Lower lobe of right lung (tissue), 2 donors: ENCODE measurements at regions not wholly inside any gene's neighbourhood (a gene's known extent, or its start where the extent isn't known, plus 50 kb on each side); places are given as distances from the start of the nearest gene placed in this dataset.
"Not testable (repeated sequence)": the region's sequence is repeated elsewhere in the genome, so short reads cannot be mapped to it uniquely, and the experiment has no call there.

Experiments
- ATAC-seq, 2 donors: fragments of 200-7000 bp; cut with Tn5 transposase; one replicate each; pipeline ENCODE4 v1.9.1; 2020 to 2022; ENCODE audit warnings: mild to moderate bottlenecking in 2 of 2, moderate library complexity in 2 of 2
- DNase-seq: peaks from one replicate; pipeline ENCODE4 v3.0.0-alpha.2; 2020
- H3K27ac ChIP-seq: fragments of 200-600 bp; one replicate; pipeline ENCODE4 v1.8.0; 2022
- H3K27me3 ChIP-seq: fragments of 200-600 bp; one replicate; pipeline ENCODE4 v1.8.0; 2022; ENCODE audit warnings: low read depth
- H3K36me3 ChIP-seq: fragments of 200-600 bp; one replicate; pipeline ENCODE4 v1.8.0; 2022; ENCODE audit warnings: mild to moderate bottlenecking
- H3K4me1 ChIP-seq: fragments of 200-600 bp; one replicate; pipeline ENCODE4 v1.8.0; 2022
- H3K4me3 ChIP-seq: fragments of 200-600 bp; one replicate; pipeline ENCODE4 v1.8.0; 2022; ENCODE audit warnings: mild to moderate bottlenecking
- H3K9me3 ChIP-seq: fragments of 200-600 bp; one replicate; pipeline ENCODE4 v1.8.0; 2022
- intact Hi-C: fragments of 100-400 bp; cut with DNase I; formaldehyde crosslinking; loops from one replicate; pipeline ENCODE4 v1.11.0; 2022
- TF ChIP-seq, protein P1 (sequence below): fragments of 200-600 bp; IDR thresholded peaks from one replicate; pipeline ENCODE4 v1.8.0; 2022; ENCODE audit warnings: antibody characterized with exemption, mild to moderate bottlenecking
- donor health status: DM: no; HTN: yes; CAD: no; lungs with severe emphysema.

DNA sequence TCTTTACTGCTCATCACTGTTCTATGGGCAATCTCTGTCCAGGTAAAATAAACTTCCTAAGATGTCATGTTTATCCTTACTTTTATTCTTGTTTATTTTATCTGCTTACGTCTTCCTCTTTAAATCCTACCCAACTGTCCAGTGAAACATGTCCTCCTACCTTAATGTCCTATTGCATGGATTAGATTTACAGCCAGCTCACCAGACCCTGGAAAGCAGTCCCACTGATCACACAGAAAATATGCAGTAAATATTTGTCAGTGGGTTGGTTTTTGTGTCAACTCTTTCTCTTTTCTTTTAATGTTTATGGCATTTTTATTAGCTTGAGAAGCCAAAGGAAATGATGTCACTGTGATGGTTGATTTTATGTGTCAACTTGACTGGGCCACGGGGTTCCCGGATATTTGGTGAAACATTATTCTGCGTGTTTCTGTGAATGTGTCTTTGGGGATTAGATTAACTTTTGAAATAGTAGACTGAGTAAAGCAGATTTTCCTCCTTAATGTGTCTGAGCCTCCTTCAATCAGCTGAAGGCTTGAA is 258.3 kb downstream of the SRGAP2C start:
- no peaks in the 10 kb centered on the region for H3K27me3 ChIP-seq
- intact Hi-C loops = no loop called here
- TF ChIP-seq, protein P1, sequence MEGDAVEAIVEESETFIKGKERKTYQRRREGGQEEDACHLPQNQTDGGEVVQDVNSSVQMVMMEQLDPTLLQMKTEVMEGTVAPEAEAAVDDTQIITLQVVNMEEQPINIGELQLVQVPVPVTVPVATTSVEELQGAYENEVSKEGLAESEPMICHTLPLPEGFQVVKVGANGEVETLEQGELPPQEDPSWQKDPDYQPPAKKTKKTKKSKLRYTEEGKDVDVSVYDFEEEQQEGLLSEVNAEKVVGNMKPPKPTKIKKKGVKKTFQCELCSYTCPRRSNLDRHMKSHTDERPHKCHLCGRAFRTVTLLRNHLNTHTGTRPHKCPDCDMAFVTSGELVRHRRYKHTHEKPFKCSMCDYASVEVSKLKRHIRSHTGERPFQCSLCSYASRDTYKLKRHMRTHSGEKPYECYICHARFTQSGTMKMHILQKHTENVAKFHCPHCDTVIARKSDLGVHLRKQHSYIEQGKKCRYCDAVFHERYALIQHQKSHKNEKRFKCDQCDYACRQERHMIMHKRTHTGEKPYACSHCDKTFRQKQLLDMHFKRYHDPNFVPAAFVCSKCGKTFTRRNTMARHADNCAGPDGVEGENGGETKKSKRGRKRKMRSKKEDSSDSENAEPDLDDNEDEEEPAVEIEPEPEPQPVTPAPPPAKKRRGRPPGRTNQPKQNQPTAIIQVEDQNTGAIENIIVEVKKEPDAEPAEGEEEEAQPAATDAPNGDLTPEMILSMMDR = no peak
- ATAC-seq (no peak), DNase-seq (no peak)
- H3K9me3 ChIP-seq = no peaks in the 10 kb centered on the region
- no peak overlapping the region for H3K4me3 ChIP-seq
- H3K36me3 ChIP-seq = no peaks in the 10 kb centered on the region
- H3K4me1 ChIP-seq = no peaks in the 10 kb centered on the region
- H3K27ac ChIP-seq = no peak overlapping the region

DNA sequence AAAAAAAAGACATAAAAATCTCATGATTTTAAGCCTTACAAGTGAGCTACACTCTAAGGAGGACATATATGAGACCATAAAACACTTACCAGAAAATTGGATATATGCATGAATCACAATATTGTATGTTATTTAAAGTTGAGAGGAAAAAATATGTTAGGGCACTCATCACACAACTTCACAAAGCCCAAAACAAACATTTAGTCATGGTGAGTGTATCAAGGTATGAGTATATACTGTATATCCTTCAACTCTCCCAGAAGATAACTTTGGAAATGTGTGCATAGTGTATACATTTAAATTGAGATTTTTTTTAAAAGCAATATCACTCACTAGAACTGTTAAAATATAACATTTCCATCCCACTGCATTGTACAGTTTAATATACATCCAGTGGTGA is 259.3 kb downstream of the SRGAP2C start:
- H3K27me3 ChIP-seq = no peaks in the 10 kb centered on the region
- H3K9me3 ChIP-seq = no peaks in the 10 kb centered on the region
- H3K4me1 ChIP-seq = no peaks in the 10 kb centered on the region
- DNase-seq (no peak), ATAC-seq (no peak)
- intact Hi-C loops = no loop called here
- no peak overlapping the region for H3K27ac ChIP-seq
- H3K36me3 ChIP-seq = no peaks in the 10 kb centered on the region
- TF ChIP-seq, protein P1 = no peak
- H3K4me3 ChIP-seq = no peak overlapping the region

DNA sequence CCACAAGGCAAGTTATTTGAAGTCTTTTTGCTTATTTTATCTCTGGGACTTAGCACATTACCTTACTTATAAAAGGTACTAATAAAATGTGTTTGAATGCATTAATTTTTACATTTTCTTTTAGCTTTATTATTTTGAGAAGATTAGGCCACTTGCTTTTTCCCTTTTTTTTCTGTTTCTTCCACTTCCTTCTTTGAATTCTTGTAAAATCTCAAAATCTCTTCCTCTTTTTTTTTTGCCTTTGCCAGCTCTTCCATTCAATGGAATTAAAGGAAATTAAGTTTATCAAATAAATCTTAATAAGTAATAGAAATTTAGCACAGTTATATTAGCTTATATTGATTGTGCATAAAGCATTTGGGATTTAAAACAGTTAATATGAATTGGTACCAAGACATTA is 260.9 kb downstream of the SRGAP2C start:
- H3K9me3 ChIP-seq = no peaks in the 10 kb centered on the region
- H3K4me1 ChIP-seq = no peaks in the 10 kb centered on the region
- H3K36me3 ChIP-seq = no peaks in the 10 kb centered on the region
- H3K27ac ChIP-seq = no peak overlapping the region
- intact Hi-C loops = no loop called here
- TF ChIP-seq, protein P1 = no peak
- no peak for DNase-seq
- no peak overlapping the region for H3K4me3 ChIP-seq
- no peaks in the 10 kb centered on the region for H3K27me3 ChIP-seq
- no peak for ATAC-seq

DNA sequence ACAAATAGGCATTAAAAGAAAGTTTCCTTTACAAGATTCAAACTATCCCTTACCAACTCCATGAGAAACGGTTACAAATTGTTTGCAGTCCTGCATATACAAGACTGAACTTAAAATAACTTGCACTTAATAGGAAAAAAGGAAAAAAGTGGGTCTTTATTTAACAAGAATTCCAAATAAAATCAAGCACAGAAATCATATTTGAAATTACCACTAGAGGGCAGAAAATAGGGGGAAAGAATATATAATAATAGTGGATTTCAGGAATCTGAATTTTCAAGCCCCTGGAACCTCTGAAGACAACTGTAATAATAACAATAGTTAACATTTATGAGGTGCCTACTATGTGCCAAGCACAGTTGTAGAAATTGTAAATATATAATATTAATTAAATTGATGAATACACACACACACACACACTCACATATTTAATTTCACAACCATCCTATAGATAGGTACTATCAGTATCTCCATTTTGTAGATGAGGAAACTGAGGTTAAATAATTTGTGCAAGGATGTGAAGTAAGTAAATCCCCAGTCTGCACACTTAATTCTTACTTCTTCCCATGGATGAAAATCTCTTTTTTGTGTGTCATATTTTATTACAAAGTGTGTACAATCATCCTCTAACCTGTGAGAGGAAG is 262.6 kb downstream of the SRGAP2C start:
- intact Hi-C loops, H3K27ac ChIP-seq, ATAC-seq, H3K36me3 ChIP-seq, H3K4me1 ChIP-seq, DNase-seq, H3K27me3 ChIP-seq, H3K9me3 ChIP-seq, H3K4me3 ChIP-seq: not testable (repeated sequence)
- TF ChIP-seq, protein P1 = peak; percentile 48

DNA sequence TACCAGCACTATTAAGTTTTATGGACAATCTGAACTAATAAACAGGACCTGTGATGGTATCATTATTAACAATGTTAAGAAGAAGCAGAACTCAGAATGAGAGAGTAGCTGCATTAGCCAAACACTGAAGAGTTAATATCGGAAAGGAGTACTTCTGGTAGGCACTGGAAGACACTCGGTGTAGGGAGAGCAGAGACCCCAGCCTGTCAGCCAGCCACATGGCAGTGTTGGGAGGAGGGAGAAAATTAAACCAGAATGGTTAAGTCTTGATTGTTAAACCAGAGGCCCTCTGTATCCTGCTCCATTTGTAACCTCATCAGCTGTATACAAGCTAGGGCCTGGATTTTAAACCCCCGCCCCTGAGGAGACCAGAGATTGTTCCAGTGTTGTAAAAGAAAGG is 263.3 kb downstream of the SRGAP2C start:
- H3K4me1 ChIP-seq, H3K4me3 ChIP-seq, H3K9me3 ChIP-seq, H3K27ac ChIP-seq, H3K27me3 ChIP-seq, intact Hi-C loops, DNase-seq, H3K36me3 ChIP-seq, ATAC-seq: not testable (repeated sequence)

DNA sequence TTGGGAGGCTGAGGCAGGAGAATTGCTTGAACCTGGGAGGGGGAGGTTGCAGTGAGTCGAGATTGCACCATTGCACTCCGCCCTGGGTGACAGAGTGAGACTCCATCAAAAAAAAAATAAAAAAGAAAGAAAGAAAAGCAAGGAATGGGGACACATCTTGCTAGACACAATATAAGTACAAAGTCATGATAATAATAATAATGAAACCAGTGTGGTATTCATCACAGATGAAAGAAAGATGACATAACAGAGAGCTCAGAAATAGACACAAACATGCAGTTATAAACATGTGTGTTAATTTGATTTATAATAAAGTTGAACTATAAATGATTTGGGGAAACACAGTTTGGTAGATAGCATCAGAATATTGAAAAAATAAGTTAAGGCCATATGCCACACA is 264.1 kb downstream of the SRGAP2C start:
- Histone ChIP-seq H3K4me1 (no peaks in the 10 kb centered on the region), H3K4me3 (no peak overlapping the region), H3K9me3 (no peaks in the 10 kb centered on the region), H3K36me3 (no peaks in the 10 kb centered on the region), H3K27ac (no peak overlapping the region), H3K27me3 (no peaks in the 10 kb centered on the region)
- DNase-seq = no peak
- intact Hi-C loops = no loop called here
- TF ChIP-seq, protein P1 = no peak
- ATAC-seq = no peak
